ENCODE measurements at regions not wholly inside any gene's neighbourhood (a gene's known extent, or its start where the extent isn't known, plus 50 kb on each side); places are given as distances from the start of the nearest gene placed in this dataset.

GRCh38 chr3:146966124-146966523 lies 361.0 kb upstream of the PLSCR5 start:
- DNase-seq (ENCODE audit: low read depth) = no peak

GRCh38 chr3:146953511-146953981 lies 348.4 kb upstream of the PLSCR5 start:
- H3K4me3 ChIP-seq (ENCODE audit: low read depth, low read length) = no peak overlapping the region
- DNase-seq (ENCODE audit: low read depth) = peak; percentile 55
- no peak for TF ChIP-seq CTCF (conservative IDR thresholded peaks at IDR 0.05; ENCODE audit: low read depth, low read length)

More at GRCh38 chr3:146966124-146966523, 361.0 kb upstream of the PLSCR5 start:
- H3K4me3 ChIP-seq (ENCODE audit: low read depth, low read length) = no peak overlapping the region
- TF ChIP-seq CTCF (conservative IDR thresholded peaks at IDR 0.05; ENCODE audit: low read depth, low read length) = no peak

DNA sequence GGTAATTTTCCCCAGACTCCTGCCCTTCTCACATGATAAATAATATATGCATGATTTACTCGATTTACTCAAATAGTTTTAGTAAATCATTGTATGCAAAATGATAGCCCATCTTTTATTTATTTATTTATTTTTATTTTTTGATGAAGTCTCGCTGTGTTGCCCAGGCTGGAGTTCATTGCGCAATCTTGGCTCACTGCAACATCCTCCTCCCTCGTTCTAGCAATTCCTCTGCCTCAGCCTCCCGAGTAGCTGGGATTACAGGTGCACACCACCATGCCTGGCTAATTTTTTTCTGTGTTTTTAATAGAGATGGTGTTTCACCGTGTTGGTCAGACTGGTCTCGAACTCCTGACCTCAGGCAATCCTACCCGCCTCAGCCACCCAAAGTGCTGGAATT lies 343.8 kb upstream of the PLSCR5 start:
- TF ChIP-seq CTCF (conservative IDR thresholded peaks at IDR 0.05; ENCODE audit: low read depth, low read length) = no peak
- no peak for DNase-seq (ENCODE audit: low read depth)
- no peak overlapping the region for H3K4me3 ChIP-seq (ENCODE audit: low read depth, low read length)

GRCh38 chr3:146948186-146948585 lies 343.0 kb upstream of the PLSCR5 start:
- no peak for TF ChIP-seq CTCF (conservative IDR thresholded peaks at IDR 0.05; ENCODE audit: low read depth, low read length)
- no peak overlapping the region for H3K4me3 ChIP-seq (ENCODE audit: low read depth, low read length)
- DNase-seq (ENCODE audit: low read depth) = no peak

- no peak for TF ChIP-seq CTCF (conservative IDR thresholded peaks at IDR 0.05; ENCODE audit: low read depth, low read length)
- DNase-seq (ENCODE audit: low read depth) = peak; percentile 14
- no peak overlapping the region for H3K4me3 ChIP-seq (ENCODE audit: low read depth, low read length)
Measured at GRCh38 chr3:146929696-146930095, 324.6 kb upstream of the PLSCR5 start.

DNA sequence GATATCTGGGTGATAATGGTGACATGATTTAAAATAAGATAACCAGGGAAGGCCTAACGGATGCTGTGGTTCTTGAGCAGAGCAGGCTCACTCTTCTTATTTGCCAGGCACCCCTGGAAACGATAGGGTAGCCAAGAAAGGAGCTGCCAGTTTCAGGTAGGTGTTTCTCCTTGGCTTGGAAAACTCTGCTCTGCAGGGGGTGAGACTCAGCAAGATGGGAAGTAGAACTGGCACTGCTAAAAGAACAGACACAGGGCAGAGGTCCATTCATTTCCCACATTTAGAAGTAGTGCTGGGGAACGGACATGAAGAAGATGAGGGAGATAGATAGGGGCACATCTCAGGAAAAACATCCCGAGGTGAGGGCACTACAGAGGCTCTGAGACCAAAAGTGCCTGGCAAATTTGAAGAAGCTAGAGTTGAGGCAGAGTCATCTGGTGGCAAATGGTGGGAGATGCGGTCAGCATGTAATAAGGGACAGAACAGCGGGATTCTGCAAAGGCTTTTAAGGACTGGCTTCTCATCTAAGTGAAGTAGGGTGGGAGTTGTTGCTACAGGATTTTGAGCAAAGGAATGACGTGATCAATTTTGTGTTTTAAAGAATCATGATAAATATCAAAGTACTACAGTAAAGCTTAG lies 323.4 kb upstream of the PLSCR5 start:
- TF ChIP-seq CTCF (conservative IDR thresholded peaks at IDR 0.05; ENCODE audit: low read depth, low read length) = no peak
- H3K4me3 ChIP-seq (ENCODE audit: low read depth, low read length) = no peak overlapping the region
- no peak for DNase-seq (ENCODE audit: low read depth)

DNA sequence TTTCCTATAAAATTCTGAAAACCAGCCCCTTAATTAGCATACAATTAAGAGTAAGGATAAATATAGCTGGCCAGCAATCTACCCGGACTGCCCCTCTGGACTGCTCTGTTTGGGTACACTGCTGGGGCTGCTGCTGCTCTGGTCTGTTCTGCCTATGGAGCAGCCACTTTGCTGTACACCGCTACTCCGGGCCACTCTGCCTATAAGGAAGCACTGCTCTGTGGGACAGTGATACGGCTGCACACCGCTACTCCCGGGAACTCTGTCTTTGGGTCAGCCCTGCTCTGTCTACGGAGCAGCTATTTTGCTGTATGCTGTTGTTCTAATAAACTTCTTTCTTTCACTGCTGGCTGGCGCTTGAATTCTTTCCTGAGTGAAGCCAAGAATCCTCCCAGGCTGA lies 316.5 kb upstream of the PLSCR5 start:
- TF ChIP-seq CTCF (conservative IDR thresholded peaks at IDR 0.05; ENCODE audit: low read depth, low read length) = no peak
- DNase-seq (ENCODE audit: low read depth) = no peak
- H3K4me3 ChIP-seq (ENCODE audit: low read depth, low read length) = no peak overlapping the region
